ENCODE measurements at regions not wholly inside any gene's neighbourhood (a gene's known extent, or its start where the extent isn't known, plus 50 kb on each side); places are given as distances from the start of the nearest gene placed in this dataset.
"Not testable (repeated sequence)": the region's sequence is repeated elsewhere in the genome, so short reads cannot be mapped to it uniquely, and the experiment has no call there.

GRCh38 chr3:15851735-15852134 lies 54.0 kb upstream of the ANKRD28 start:
- DNase-seq (ENCODE audit: extremely low read depth in 1 of 2, low read depth in 1 of 2): no peak

GRCh38 chr3:15858547-15859506 lies 61.0 kb upstream of the ANKRD28 start:
- peak; percentile 1 to 21 for DNase-seq (ENCODE audit: extremely low read depth in 1 of 2, low read depth in 1 of 2)

GRCh38 chr3:15859507-15860013 lies 61.8 kb upstream of the ANKRD28 start:
- DNase-seq (ENCODE audit: extremely low read depth in 1 of 2, low read depth in 1 of 2): peak; percentile 28 to 62

DNA sequence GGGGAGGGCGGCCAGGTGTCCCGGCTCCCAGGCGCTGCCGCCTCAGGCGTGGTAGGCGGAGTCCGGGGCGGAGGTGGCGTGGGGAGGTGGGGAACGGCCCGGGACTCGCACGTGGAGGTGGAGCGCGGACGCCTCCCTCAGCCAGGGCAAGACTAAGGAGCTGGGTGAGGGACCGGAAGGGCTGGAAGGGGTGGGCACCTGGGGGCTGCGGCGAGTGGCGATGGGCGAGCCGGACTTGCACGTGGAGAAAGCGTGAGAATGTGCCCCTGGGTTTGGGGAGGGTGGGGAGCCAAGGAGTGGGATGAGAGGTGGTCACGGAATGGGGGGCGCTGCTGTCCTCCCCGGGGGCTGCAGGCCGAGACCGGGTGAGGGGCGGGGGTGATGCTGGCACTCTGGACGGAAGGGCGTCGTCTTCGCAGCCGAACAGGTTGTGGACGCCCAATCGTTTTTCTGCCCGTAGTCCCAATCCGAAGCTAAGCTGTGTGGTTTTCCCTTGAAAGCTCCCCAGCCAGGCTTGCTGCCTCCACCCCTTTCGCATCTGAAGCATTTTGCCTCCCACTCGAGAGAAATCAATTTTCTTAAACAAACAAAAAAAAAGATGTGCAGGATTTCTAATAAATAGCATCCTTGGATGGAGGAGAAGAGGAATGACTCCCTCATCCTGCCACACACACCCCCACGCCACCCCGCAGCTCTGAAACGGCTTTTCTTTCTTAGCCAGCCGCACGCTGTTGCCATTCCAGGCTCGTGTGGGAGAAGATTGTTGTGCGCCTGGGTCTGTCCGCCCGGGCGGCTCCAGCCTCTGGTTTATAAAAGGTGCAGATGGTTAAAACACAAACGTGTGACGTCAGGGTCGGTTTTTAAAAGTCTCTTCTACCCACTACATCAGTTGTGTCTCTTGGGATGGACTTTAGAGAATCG lies 62.5 kb upstream of the ANKRD28 start:
- no peak for DNase-seq (ENCODE audit: extremely low read depth in 1 of 2, low read depth in 1 of 2)

DNA sequence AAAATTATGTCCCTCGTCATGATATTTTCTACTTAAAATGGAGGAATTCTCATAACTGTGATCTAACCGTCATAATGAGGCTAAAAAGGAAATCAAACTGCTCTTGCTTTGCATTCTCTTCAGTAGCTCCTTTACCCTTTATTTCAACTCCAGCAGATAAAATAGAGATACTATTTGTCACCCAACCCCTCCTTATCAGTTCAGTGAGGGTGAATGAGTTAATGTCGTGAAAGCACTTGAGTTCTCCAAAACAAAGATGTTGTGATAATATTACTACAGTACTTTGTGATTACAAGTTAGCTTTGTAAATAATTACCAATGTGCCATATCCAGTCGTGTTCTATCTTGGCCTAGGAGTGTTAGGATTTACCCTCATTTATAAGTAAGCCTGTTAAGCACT lies 63.4 kb upstream of the ANKRD28 start:
- no peak for DNase-seq (ENCODE audit: extremely low read depth in 1 of 2, low read depth in 1 of 2)

DNA sequence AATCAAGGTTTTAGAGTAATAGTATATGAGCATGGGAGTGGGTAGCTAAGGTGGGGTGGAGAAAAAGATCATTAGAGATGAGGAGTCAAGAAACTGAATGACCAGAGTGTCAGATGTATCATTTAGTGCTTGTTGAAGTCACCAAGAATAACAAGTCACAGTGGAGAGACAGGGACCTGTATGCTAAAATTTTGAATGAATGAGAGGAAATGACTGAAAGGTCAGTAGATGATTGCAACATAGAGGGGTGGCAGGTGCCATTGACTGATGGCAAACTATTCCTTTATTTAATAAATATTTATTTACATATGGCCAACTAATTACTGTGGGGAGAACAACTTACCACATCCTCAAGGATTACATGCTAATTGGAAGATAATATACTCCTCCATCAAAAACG lies 75.0 kb upstream of the ANKRD28 start:
- DNase-seq (ENCODE audit: extremely low read depth in 1 of 2, low read depth in 1 of 2): no peak

GRCh38 chr3:15873415-15873814 lies 75.6 kb upstream of the ANKRD28 start:
- no peak for DNase-seq (ENCODE audit: extremely low read depth in 1 of 2, low read depth in 1 of 2)

- no peak for DNase-seq (ENCODE audit: extremely low read depth in 1 of 2, low read depth in 1 of 2)
These were observed 77.4 kb upstream of the ANKRD28 start for GRCh38 chr3:15875016-15875689.

DNA sequence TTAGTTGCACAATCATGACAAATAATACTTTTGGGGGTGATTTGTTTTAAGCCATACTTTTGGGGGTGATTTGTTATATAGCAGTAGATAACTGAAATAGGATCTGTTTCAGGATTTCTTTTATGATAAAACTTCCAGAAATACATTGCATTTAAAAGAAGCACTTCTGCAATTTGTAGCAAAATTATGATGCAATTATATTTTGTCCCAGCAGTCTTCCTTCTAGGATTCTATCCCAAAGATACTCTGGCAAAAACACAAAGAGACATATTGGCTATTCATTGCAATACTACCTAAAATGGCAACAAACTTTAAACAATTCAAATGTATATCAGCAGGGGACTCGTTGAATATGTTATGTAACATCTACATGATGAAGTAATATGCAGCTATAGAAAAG lies 78.9 kb upstream of the ANKRD28 start:
- no peak for DNase-seq (ENCODE audit: extremely low read depth in 1 of 2, low read depth in 1 of 2)

- DNase-seq (ENCODE audit: extremely low read depth in 1 of 2, low read depth in 1 of 2): no peak
These were observed 80.0 kb upstream of the ANKRD28 start for GRCh38 chr3:15877813-15878212.

- not testable (repeated sequence) for DNase-seq (ENCODE audit: extremely low read depth in 1 of 2, low read depth in 1 of 2)
These were observed 82.0 kb upstream of the ANKRD28 start for GRCh38 chr3:15879787-15880186.

GRCh38 chr3:15882577-15882976 lies 84.8 kb upstream of the ANKRD28 start:
- DNase-seq (ENCODE audit: extremely low read depth in 1 of 2, low read depth in 1 of 2): no peak

GRCh38 chr3:15884132-15884531 lies 86.4 kb upstream of the ANKRD28 start:
- no peak for DNase-seq (ENCODE audit: extremely low read depth in 1 of 2, low read depth in 1 of 2)

DNA sequence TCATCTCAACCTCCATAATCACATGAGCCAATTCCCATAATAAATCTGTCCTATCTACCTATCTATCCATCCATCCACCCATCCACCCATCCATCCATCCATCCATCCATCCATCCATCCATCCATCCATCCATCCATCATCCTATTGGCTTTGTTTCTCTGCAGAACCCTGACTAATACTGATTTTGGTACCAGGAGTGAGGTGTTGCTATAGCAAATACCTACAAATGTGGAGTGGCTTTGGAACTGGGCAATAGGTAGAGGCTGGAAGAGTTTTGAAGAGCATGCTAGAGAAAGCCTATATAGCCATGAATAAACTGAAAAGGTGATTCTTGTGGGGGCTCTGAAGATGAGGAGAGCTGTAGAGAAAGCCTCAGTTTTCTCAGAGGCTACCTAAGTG lies 88.7 kb upstream of the ANKRD28 start:
- DNase-seq (ENCODE audit: extremely low read depth in 1 of 2, low read depth in 1 of 2): no peak

GRCh38 chr3:15887261-15887660 lies 89.5 kb upstream of the ANKRD28 start:
- DNase-seq (ENCODE audit: extremely low read depth in 1 of 2, low read depth in 1 of 2): no peak

DNA sequence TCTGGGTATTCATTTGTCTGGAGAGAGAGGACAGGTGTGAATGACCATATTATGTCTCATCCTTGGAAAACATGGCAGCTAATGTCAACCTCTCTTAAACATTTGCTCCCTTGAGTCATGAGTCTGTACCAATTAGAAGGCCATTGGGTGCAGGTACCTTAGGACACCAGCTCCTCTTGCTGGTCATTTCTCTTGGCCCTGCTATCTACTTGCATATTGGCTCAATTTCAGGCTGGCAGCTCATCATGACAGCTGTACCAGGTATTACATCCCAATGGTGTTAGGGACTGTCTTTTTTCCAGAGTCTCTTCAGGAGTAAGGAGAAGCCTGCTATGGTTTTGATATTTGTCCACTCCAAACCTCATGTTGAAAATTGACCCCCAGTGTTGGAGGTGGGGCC lies 92.2 kb upstream of the ANKRD28 start:
- no peak for DNase-seq (ENCODE audit: extremely low read depth in 1 of 2, low read depth in 1 of 2)

GRCh38 chr3:15892311-15893227 lies 94.8 kb upstream of the ANKRD28 start:
- no peak for DNase-seq (ENCODE audit: extremely low read depth in 1 of 2, low read depth in 1 of 2)

DNA sequence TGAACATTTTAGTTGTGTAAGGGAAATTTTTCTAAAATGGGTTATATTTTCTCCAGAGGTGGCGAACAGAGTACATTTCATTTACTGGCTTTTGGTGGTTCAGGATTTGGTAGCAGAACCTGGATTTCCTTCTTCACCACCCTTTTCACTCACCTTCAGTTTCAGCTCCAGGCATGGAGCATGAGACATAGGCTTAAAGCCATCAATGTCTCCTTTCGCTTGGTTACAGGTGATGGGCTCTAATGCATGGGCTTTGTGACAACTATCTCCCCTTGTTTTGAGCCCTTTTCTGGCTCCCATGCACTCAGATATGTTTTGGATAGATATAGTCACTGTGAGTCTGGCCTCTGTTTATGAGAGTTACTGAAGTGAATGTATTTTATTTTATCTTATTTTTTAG lies 96.6 kb upstream of the ANKRD28 start:
- no peak for DNase-seq (ENCODE audit: extremely low read depth in 1 of 2, low read depth in 1 of 2)

GRCh38 chr3:15896500-15896899 lies 98.7 kb upstream of the ANKRD28 start:
- no peak for DNase-seq (ENCODE audit: extremely low read depth in 1 of 2, low read depth in 1 of 2)

DNA sequence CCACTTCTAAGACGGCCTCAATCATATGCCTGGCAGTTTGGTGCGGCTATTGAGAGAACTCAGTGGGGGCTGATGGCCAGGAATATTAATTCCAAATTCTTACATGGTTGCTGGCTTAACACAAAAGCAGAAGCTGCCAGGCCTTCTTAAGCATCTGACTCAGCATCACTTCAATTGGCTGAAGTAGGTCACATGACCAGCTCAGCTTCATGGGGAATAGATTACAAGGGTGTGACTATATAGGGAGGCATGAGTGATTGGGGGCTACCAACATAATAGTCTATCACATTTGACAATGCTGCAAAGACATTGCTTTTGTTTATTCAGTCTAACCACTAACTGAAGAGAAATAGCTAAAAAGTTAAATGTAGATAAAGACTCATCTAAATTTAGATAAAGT lies 101.6 kb upstream of the ANKRD28 start:
- DNase-seq (ENCODE audit: extremely low read depth in 1 of 2, low read depth in 1 of 2): no peak

Measured in activated CD8-positive, alpha-beta memory T cell treated with anti-CD3 and anti-CD28 coated beads for 1 hour (primary cell).